Panc1 (cell line): ENCODE measurements at regions not wholly inside any gene's neighbourhood (a gene's known extent, or its start where the extent isn't known, plus 50 kb on each side); places are given as distances from the start of the nearest gene placed in this dataset.

Experiments used
- ATAC-seq: fragments of 200-7000 bp; cut with Tn5 transposase; 2 replicates; pipeline ENCODE4 v1.9.1; 2020; ENCODE audit warnings: mild to moderate bottlenecking, moderate library complexity
- BruUV-seq: library from RNA; stranded (reverse); fragments of 400-500 nt; replicated peaks from 2 replicates; lab custom pipeline; 2021; lab: Mats Ljungman, UMichigan
- CTCF ChIA-PET: fragments of 300-600 bp; sonication (Branson Sonifier 250); formaldehyde crosslinking; loops from one replicate; lab custom pipeline; 2022; ENCODE audit warnings: antibody characterized with exemption; lab: Charles Lee
- POLR2A ChIA-PET: fragments of 300-600 bp; sonication (Branson Sonifier 250); formaldehyde crosslinking; loops from one replicate; lab custom pipeline; 2022; ENCODE audit warnings: antibody characterized with exemption; lab: Charles Lee
- DNase-seq: peaks from one replicate; pipeline ENCODE4 v3.0.0-alpha.2; 2010; ENCODE audit warnings: low read depth, low spot score
- H3K27ac ChIP-seq: 2 replicates; pipeline ENCODE4 v1.5.1; 2011; ENCODE audit warnings: mild to moderate bottlenecking, low read length, inconsistent platforms
- H3K27me3 ChIP-seq: fragments of 200-500 bp; sonication (Bioruptor generic); 2 replicates; pipeline ENCODE4 v1.6.0; 2014; ENCODE audit warnings: low read length, inconsistent platforms; ENCODE audit not compliant: control insufficient read depth, insufficient read depth
- H3K36me3 ChIP-seq: fragments of 200-500 bp; sonication (Bioruptor generic); 2 replicates; pipeline ENCODE4 v1.5.1; 2014; ENCODE audit warnings: inconsistent platforms, mild to moderate bottlenecking, low read length, moderate library complexity; ENCODE audit not compliant: control insufficient read depth, insufficient read depth
- H3K4me1 ChIP-seq: 2 replicates; pipeline ENCODE4 v1.5.1; 2011; ENCODE audit warnings: inconsistent platforms, mild to moderate bottlenecking, low read length, moderate library complexity; ENCODE audit not compliant: control insufficient read depth, insufficient read depth
- H3K4me3 ChIP-seq, 2 experiments: 2 replicates each; pipeline ENCODE4 v1.5.1; 2011 to 2012; ENCODE audit warnings: low read depth in 2 of 2, low read length in 2 of 2, mild to moderate bottlenecking in 2 of 2, inconsistent platforms in 1 of 2, moderate library complexity in 1 of 2
- H3K9me3 ChIP-seq: fragments of 200-500 bp; sonication (Bioruptor generic); 2 replicates; pipeline ENCODE4 v1.5.1; 2014; ENCODE audit warnings: low read depth, mild to moderate bottlenecking, inconsistent platforms, low read length, moderate library complexity; ENCODE audit not compliant: control insufficient read depth, insufficient read depth
- CTCF ChIP-seq: fragments of 450-650 bp; IDR thresholded peaks from 2 replicates; pipeline ENCODE4 v1.5.1; 2017; ENCODE audit warnings: mild to moderate bottlenecking
- POLR2AphosphoS5 ChIP-seq: IDR thresholded peaks from 2 replicates; pipeline ENCODE4 v1.6.1; 2012; ENCODE audit warnings: mild to moderate bottlenecking, low read depth, low read length, moderate library complexity
- REST ChIP-seq, 2 experiments: IDR thresholded peaks; 2 replicates each; pipeline ENCODE4 v1.6.1; 2011 to 2012; ENCODE audit warnings: low read depth in 2 of 2, control low read depth in 1 of 2, low read length in 1 of 2, mild to moderate bottlenecking in 1 of 2, moderate library complexity in 1 of 2; ENCODE audit not compliant: insufficient read depth in 1 of 2
- SIN3A ChIP-seq: IDR thresholded peaks from 2 replicates; pipeline ENCODE4 v1.6.1; 2012; ENCODE audit warnings: low read depth, mild to moderate bottlenecking, low read length, moderate library complexity, borderline replicate concordance; ENCODE audit not compliant: insufficient read depth
- TCF7L2 ChIP-seq: IDR thresholded peaks from 2 replicates; pipeline ENCODE4 v1.6.1; 2011; ENCODE audit warnings: mild to moderate bottlenecking, low read depth, low read length, inconsistent platforms
- in situ Hi-C: cut with HindIII; loops from 2 replicates; pipeline ENCODE4 v1.10.0; 2016; ENCODE audit warnings: low sequenced_read_pairs, low pct_unique_long_range_greater_than_20kb
- intact Hi-C: fragments of 100-400 bp; cut with micrococcal nuclease; formaldehyde crosslinking; loops from one replicate; pipeline ENCODE4 v1.10.0; 2022; ENCODE audit not compliant: unreplicated experiment

- Histone ChIP-seq H3K4me3 (no peak overlapping the region), H3K4me1 (no peaks in the 10 kb centered on the region), H3K27me3 (no peaks in the 10 kb centered on the region), H3K27ac (no peak overlapping the region), H3K36me3 (no peaks in the 10 kb centered on the region), H3K9me3 (no peaks in the 10 kb centered on the region)
- no peak for TF ChIP-seq SIN3A
- no peak for TF ChIP-seq CTCF
- no peak for TF ChIP-seq TCF7L2
- no peak for TF ChIP-seq POLR2AphosphoS5
- no peak for TF ChIP-seq REST (IDR thresholded peaks at IDR 0.05; ENCODE audit: insufficient read depth in 1 of 2, low read depth in 2 of 2, low read length in 1 of 2)
- no peak for DNase-seq
- BruUV-seq: no TSS peak
- intact Hi-C loops (no loop called here), in situ Hi-C loops (no loop called here)
- no peak for ATAC-seq
- ChIA-PET POLR2A (no interaction called here), CTCF (no interaction called here)
Observed at GRCh38 chr10:128493811-128494210, 367.6 kb upstream of the MKI67 start.

GRCh38 chr10:128494665-128495064, 368.4 kb upstream of the MKI67 start:
- TF ChIP-seq POLR2AphosphoS5 (no peak), SIN3A (no peak), TCF7L2 (no peak), REST (IDR thresholded peaks at IDR 0.05; ENCODE audit: insufficient read depth in 1 of 2, low read depth in 2 of 2, low read length in 1 of 2) (no peak), CTCF (no peak)
- ChIA-PET CTCF (no interaction called here), POLR2A (no interaction called here)
- H3K9me3 ChIP-seq: no peaks in the 10 kb centered on the region
- no peak for DNase-seq
- no peaks in the 10 kb centered on the region for H3K4me1 ChIP-seq
- no TSS peak for BruUV-seq
- H3K4me3 ChIP-seq: no peak overlapping the region
- no peak for ATAC-seq
- H3K36me3 ChIP-seq: no peaks in the 10 kb centered on the region
- intact Hi-C loops (no loop called here), in situ Hi-C loops (no loop called here)
- no peak overlapping the region for H3K27ac ChIP-seq
- no peaks in the 10 kb centered on the region for H3K27me3 ChIP-seq
